Pulmonary artery endothelial cell (primary cell): ENCODE measurements at regions not wholly inside any gene's neighbourhood (a gene's known extent, or its start where the extent isn't known, plus 50 kb on each side); places are given as distances from the start of the nearest gene placed in this dataset.

Source experiments
- DNase-seq: peaks from one replicate; pipeline ENCODE4 v3.0.0-alpha.2; 2011; ENCODE audit warnings: low read depth, low spot score

DNA sequence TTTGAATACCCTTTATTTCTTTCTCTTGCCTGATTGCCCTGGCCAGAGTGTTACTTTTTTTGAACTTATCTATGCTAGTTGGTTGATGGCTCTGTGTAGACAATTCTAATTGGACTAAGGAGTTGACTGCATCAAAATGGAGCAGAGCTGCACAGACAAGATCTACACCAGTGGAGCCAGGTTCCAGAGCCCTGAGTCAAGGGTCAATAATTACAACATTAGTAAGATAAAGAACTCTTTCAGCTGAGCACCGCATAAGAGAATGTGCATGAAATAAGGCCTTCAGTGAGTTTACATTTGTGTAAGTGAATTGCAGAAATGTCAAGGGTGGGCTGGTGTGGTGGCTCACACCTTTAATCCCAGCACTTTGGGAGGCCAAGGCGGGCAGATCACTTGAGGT is 599.7 kb upstream of the TENM3 start:
- no peak for DNase-seq

DNA sequence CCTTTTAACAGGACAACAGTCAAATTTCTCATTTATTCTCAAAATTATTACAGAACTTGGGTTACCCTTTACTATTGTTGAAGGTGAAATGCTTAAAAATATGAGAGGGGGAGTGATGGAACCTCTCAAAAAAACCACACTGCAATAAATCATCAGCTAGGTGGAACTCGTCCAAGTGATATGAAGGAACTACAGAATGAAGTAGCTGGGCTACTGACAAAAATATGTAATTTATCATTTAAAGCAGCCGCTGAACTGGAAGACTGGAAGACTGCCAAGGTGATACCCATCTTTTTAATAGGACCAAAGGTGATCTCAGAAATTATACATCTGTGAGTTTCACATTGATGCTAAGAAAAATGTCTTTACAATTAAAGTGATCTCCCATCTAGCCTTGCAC is 597.7 kb upstream of the TENM3 start:
- DNase-seq = no peak

DNA sequence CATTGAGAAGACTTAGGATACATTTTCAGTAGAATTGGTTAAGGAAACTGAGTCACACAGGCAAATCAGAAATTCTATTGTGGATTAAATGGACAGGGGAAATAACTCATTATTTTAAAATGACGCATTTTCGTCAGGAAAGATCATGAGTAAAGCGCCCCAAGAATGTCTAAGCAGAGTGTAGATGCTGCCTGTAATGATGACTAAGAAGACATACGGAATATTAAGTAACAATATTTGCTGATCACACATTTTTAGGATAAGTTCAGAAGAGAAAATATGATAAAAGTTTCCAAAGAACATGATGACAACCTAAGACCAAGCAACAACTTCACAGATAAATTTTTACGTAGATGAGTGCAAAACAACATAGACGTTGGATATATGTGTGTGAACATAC is 596.3 kb upstream of the TENM3 start:
- no peak for DNase-seq

GRCh38 chr4:181647396-181648147 is 595.6 kb upstream of the TENM3 start:
- no peak for DNase-seq

- no peak for DNase-seq
These were observed 593.0 kb upstream of the TENM3 start for GRCh38 chr4:181650033-181650825.

DNA sequence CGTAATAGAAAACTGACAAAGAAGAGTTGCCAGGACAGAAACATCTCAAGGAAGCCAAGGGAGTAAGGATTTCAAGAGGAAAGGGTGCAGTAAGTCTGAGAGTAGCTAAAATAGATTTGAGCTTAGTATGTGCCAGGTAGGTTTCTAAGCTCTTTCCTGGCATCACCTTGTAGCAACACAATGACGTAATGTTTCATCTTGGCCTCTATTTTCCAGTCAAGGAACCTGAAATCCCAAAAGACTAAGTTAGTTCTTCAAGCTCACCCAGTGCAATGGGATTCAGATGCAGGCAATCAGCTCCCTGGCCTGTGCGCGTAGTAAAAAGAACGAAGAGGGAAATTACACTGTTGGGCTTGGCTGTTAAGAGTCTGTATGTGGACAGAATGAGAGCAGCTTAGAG is 586.5 kb upstream of the TENM3 start:
- DNase-seq = no peak

DNA sequence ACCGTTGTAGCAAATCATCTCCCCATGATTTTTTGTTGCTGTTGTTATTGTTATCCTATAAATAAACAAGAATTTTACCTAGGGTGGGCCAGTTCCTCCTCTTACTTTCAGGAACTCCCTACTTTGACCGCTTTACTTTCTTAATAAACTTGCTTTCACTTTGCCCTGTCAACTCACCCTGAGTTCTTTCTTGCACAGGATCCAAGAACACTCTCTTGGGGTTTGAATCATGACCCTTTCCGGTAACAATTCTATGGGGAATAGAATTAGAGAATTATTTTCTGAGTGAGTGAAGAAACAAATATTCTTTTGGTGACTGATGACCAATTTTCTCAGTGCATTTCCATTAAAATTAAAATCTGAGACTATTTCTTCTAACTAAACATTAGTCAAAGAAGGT is 584.0 kb upstream of the TENM3 start:
- DNase-seq = no peak

DNA sequence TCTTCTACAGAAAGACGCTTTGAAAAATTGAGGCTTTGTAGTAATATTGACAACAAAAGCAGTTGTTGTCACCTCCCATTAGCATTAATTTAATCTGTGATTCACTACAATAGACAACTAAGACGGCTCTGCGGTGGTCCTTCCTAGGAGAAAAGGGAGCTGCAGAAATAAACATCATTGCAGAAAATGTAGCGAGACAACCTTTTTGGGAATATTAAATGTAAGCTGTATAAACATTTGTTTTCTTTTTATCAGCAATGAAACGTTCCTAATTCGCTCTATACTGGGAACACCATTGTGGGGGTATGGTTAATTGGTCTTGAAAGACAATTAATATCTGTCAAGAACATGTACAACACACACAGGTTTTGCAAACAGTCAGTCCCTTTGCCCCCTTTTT is 583.3 kb upstream of the TENM3 start:
- no peak for DNase-seq

- DNase-seq = no peak
These were observed 582.1 kb upstream of the TENM3 start for GRCh38 chr4:181661090-181661489.

GRCh38 chr4:181661923-181662322 is 581.3 kb upstream of the TENM3 start:
- no peak for DNase-seq

DNA sequence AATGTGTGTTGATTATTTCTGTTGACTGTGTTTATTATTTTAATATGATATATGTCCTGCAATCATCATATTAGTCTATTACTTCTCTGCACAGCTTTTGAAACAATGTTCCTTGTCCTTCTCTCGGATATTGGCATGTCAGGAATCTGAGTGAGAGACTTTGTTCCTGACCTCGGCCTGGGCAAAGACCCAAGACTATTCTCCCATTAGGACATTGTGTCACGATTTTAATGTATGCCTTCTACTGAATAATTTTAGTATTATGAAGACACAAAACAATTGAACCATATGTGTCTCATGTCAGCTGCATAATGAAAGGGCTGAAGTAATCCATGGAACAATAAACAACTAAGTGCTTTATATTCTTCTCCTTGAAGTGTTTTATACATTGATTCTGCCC is 580.8 kb upstream of the TENM3 start:
- no peak for DNase-seq

DNA sequence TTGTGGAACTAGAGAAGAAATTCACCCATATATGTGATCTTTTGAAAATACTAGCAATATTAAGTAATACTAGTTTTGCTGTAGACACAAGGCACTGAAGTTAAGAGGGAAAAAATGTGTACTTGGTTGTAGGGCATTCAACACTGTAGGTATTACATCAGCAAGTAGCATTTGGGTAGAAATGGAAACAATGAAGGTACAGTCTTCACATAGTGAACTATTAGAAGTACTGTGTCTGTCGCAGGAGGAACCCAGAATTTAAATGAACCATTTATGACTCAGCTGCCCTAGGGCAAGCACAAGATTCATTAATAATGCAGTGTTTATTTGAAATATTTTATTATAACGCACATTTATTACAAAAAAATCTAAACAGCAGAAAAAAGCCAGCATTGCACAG is 572.7 kb upstream of the TENM3 start:
- DNase-seq = no peak

DNA sequence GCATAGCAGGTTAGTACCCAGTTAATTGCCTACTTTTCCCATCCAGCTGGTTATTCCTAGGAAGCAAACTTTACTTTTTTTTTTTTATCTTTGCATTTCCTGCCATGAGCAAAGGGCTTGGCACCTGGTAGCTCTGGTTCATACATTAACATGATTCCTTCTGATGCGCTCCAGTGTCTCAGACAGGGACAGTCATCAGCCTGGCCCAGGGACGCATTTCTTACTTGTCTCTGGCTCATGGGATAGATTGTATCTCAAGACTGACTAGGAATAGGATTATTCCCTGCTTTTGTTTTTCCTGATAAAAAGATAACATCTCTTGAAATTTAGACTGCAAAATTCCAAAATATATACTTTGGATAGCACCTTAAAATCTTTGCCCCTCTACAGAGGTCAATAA is 571.5 kb upstream of the TENM3 start:
- no peak for DNase-seq

DNA sequence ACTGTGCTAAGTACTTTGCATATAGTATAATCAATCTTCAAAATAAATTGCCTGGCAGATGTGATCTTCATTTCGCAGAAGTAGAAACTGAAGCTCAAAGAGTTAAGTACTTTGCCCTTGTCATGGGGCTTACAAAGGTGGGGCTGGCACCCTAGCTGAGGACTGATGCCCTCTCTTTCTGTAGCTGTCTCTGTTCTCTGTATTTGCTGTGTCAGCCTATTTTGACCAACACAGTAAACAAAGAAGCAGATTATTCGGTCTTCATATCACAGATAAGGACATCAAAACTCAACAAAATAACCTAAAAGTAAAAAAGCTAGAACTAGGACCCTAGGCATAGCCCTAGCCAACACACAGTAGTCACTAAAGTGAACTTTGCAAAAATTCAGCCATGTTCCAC is 570.5 kb upstream of the TENM3 start:
- DNase-seq = no peak

DNA sequence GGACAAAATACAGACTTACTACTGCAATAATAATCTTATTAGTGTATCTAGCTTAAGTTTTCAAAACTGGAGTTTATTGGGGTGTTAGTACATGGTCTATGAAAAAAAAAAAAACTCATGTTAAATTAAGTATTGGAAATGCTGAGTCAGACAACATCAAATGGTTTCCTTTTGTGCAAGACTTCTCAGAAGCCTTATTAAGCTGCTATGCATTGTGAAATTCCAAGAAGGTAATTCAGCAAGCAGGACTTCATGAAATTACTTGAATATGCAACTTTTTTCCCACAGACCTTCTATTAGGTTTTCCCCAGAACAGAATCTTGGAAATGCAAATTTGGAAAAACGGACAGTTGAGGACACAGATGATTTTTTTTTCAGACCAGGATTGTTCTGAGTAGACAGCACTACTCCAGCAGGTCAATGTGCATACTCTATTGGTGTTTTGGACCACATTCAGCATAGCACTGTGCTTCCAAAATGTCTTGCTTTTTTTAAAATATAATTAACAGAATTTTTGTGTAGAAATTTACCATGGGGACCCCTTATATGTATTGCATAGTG is 568.8 kb upstream of the TENM3 start:
- no peak for DNase-seq

DNA sequence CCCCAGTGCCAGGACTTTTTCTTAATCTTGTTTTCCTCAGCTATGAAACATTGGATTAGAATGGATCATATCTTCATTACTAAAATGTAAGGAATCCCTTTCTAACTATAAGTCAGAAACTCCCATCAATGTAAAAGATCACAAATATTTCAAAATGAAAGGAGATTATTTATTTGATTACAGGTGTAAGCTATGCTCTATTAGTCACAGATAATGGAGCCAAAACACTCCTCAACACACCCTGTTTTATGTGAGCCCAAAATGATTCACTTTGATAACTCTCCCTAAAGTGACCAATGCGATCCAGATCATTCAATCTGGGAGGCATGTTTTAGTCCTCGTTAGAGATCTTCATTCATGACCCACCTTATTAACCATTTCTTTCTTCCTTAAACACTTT is 566.7 kb upstream of the TENM3 start:
- no peak for DNase-seq

GRCh38 chr4:181677201-181677600 is 566.0 kb upstream of the TENM3 start:
- no peak for DNase-seq

DNA sequence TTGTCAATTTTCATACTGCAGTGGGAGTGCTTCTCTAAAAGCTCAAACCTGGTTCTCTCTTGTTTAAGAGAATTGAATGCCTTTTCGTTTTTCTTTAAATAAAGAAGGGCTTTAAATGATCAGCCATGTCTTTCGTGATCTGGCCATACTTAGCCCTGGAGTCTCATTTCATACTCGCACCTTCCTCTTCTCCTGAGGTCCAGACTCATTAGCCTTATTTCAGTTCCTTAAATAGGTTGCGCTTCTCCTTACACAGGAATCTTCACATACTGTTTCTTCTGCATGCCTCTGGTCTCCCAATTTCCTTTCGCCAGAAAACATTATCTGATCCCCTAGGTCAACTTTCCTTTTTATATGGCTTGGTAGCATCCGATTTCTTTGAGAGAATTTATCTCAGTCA is 565.6 kb upstream of the TENM3 start:
- no peak for DNase-seq

DNA sequence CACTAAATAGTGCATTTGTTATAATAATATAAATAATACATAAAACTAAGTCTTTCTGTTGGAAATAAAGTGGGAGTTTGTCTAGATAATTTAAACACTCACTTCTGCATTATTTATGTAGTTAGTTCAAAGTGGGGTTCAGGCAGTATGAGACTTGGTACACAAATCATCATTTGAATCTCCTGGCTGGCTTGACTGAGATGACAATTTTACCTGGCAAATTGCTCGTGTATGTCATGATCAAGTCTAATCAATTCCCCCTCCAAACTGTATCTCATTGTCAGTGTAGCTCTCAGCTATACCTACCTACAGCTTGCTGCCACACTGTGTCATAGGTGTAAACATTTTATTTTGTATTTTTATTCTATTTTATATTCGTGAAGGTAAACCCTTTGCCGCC is 563.4 kb upstream of the TENM3 start:
- no peak for DNase-seq

DNA sequence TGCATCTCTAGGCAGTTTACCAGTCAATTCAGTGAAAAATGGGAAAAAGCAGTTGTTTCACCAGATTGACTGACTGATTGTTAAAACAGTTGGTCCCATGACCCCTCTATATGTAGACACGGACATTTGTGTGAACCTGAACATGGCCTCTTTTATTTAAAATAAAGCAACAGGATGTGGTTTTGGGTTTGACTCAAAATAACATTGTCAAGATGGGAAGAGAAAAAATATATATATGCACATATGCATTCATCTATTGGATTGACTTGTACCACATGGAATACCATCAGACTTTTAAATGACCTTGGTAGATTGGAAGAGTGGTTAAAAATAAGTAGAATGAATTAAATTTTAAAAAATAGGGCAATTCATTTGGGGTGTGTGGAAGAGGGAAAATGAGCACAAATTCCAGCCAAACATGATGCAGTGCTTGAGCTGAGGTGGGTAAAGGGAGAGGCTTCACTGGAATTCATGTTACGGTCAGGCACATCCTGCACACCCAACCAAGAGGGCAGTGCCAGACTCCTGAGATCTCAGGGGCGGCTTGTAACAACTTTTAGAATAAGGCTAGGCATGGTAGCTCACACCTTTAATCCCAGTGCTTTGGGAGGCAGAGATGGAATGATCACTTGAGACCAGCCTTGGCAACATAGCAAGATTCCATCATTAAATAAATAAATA is 560.7 kb upstream of the TENM3 start:
- no peak for DNase-seq

DNA sequence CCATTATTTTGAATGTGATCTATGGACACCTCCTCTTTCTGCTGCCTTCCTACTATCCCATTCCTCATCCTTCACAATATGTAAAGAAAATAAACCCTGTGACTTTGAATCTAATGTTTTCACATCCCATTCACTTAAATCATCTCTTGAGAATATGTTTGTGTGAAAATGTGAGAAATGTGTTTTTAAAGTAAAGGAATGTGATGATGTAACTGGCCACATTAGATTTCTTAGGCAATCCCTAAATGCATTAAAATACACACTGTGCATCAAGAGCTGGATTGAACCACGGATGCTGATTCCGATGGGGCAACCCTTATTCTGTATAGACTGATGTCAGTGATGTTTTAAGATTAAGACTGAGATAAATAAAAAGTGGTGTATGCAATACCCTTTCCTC is 558.9 kb upstream of the TENM3 start:
- DNase-seq = no peak

- no peak for DNase-seq
These were observed 557.7 kb upstream of the TENM3 start for GRCh38 chr4:181685461-181685860.
